LNCaP clone FGC (cell line): ENCODE measurements at regions not wholly inside any gene's neighbourhood (a gene's known extent, or its start where the extent isn't known, plus 50 kb on each side); places are given as distances from the start of the nearest gene placed in this dataset.

Experiments used
- DNase-seq: peaks from one replicate; pipeline ENCODE4 v3.0.0-alpha.2; 2011; ENCODE audit warnings: low read depth
- H3K4me3 ChIP-seq: 2 replicates; pipeline ENCODE4 v1.5.1; 2011; ENCODE audit warnings: mild to moderate bottlenecking, low read depth, low read length, control low read depth
- TF ChIP-seq, protein P1 (sequence below): IDR thresholded peaks from 2 replicates; pipeline ENCODE4 v1.5.1; 2012; ENCODE audit warnings: mild to moderate bottlenecking; ENCODE audit not compliant: control insufficient read depth, insufficient read depth; ENCODE audit errors: extremely low read depth

DNA sequence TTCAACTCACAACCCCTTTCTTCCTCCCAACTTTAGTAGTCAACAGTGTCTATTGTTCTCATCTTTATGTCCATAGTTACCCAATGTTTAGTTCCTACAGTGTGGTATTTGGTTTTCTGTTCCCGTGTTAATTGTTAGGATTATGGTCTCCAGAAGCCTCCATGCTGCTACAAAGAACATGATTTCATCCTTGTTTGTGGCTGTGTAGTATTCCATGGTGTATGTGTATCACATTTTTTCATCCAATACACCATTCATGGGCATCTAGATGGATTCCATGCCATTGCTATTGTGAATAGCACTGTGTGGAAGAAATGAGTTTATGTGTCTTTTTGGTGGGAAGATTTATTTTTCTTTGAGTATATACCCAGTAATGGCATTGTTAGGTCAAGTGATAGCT, 420.3 kb downstream of the XYLT1 start:
- no peak overlapping the region for H3K4me3 ChIP-seq
- no peak for DNase-seq
- TF ChIP-seq, protein P1, sequence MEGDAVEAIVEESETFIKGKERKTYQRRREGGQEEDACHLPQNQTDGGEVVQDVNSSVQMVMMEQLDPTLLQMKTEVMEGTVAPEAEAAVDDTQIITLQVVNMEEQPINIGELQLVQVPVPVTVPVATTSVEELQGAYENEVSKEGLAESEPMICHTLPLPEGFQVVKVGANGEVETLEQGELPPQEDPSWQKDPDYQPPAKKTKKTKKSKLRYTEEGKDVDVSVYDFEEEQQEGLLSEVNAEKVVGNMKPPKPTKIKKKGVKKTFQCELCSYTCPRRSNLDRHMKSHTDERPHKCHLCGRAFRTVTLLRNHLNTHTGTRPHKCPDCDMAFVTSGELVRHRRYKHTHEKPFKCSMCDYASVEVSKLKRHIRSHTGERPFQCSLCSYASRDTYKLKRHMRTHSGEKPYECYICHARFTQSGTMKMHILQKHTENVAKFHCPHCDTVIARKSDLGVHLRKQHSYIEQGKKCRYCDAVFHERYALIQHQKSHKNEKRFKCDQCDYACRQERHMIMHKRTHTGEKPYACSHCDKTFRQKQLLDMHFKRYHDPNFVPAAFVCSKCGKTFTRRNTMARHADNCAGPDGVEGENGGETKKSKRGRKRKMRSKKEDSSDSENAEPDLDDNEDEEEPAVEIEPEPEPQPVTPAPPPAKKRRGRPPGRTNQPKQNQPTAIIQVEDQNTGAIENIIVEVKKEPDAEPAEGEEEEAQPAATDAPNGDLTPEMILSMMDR, result no peak
